CD4-positive, alpha-beta T cell treated with Interferon gamma for 1 hour (primary cell): ENCODE measurements at regions not wholly inside any gene's neighbourhood (a gene's known extent, or its start where the extent isn't known, plus 50 kb on each side); places are given as distances from the start of the nearest gene placed in this dataset.
"Not testable (repeated sequence)": the region's sequence is repeated elsewhere in the genome, so short reads cannot be mapped to it uniquely, and the experiment has no call there.

Experiments
- DNase-seq: peaks from one replicate; pipeline ENCODE4 v3.0.0-alpha.2; 2020

DNA sequence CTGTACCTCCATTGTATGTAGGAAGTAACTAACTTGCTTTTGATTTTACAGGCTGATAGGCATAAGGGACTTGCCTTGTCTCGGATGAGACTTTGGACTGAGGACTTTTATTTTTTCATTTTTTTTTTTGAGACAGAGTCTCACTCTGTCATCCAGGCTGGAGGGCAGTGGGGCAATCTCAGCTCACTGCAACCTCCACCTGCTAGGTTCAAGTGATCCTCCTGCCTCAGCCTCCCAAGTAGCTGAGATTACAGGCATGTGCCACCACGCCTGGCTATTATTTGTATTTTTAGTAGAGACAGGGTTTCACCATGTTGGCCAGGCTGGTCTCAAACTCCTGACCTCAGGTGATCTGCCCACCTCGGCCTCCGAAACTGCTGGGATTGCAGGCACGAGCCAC is 80.2 kb upstream of the SYN3 start:
- not testable (repeated sequence) for DNase-seq

- no peak for DNase-seq
Measured at GRCh38 chr22:33130473-33130872, 72.3 kb upstream of the SYN3 start.

DNA sequence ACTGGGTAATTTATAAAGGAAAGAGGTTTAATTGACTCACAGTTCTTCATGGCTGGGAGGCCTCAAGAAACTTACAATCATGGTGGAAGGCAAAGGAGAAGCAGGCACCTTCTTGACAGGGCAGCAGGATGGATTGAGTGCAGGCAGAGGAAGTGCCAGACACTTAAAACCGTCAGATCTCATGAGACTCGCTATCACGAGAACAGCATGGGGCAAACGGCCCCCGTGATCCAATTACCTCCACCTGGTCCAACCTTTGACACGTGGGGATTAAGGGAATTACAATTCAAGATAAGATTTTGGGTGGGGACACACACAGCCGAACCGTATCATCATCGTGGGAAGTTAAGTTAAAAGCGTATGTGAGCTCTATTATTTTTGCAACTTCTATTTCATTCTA is 71.4 kb upstream of the SYN3 start:
- DNase-seq: no peak

- no peak for DNase-seq
Measured at GRCh38 chr22:33126881-33127280, 68.7 kb upstream of the SYN3 start.

DNA sequence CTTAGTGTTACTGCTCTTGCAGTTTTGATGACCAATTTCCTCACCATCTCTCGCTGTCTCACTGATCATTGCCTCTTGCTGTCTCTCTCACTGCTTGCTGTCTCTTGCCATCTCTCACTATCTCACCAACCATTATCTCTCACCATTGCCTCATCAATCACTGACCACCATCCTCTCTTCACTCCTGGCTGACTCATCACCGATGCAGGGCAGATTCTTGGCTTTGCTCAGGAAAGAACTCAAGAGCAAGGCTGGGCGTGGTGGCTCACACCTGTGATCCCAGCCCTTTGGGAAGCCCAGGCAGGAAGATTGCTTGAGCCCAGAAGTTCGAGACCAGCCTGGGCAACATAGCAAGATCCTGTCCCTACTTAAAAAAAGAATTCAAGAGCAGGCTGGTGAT is 66.3 kb upstream of the SYN3 start:
- DNase-seq: no peak

DNA sequence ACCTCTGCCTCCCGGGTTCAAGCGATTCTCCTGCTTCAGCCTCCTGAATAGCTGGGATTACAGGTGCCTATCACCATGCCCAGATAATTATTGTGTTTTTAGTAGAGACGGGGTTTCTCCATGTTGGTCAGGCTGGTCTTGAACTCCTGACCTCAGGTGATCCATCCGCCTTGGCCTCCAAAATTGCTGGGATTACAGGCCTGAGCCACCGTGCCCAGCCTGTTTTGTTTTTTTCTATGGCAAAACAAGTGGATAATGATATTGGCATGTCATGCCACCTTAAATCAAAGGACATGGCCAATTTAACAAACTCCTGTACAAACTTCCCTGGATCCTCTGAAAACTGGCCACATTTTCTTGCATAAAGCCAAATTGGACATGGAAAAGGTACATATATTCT is 64.3 kb upstream of the SYN3 start:
- not testable (repeated sequence) for DNase-seq

DNA sequence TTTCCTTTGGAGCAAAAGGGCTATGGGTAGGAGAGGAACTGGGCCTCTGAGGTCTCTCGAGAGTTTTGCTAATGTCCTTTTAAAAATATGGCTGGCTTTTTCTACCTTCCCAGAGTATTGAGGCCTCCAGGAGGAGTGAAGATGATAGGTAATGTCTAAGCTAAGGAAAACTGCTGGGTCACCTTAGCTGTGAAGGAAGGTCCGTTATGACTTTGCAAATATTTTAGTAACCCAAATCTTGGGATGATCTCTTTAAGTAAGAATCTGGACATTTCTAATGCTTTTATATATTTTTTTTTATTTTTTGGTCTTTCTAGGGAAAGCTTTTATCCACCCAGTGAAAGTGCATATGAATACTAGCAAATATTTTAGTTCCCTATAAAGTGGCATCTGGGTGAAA is 60.9 kb upstream of the SYN3 start:
- no peak for DNase-seq

- DNase-seq: no peak
Measured at GRCh38 chr22:33117821-33118220, 59.6 kb upstream of the SYN3 start.

DNA sequence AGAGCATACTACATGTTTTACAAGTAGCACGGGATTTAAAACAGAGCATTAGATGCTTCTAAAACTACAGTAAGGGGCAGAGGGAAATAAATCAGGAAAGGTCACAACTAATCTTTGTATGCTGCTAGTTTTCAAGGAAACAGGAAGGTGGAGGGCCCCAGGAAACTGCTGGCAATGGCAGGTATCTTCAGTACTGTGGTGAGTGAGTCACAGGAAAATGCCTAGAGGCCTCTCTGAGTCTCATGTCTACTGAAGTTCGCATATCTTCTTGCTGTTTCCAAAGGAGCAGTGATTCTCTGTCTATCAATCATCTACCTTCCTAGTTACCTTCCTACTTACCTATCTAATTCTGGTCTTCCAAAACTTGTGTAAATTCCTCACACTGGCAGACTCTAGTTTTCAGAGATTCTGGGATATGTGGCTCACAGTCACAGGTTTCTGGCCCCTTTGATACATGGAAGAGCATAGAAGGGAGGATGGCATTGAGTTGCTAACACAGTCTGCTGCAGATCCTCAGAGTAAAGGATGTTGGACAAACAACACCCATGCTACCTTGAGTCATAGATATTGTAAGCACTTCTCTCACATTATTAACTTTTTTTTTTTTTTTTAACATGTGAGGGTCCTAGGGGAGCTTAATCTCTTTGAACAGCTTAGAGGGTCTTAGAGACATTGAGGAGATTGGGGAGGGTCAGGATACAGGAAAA is 58.8 kb upstream of the SYN3 start:
- no peak for DNase-seq

DNA sequence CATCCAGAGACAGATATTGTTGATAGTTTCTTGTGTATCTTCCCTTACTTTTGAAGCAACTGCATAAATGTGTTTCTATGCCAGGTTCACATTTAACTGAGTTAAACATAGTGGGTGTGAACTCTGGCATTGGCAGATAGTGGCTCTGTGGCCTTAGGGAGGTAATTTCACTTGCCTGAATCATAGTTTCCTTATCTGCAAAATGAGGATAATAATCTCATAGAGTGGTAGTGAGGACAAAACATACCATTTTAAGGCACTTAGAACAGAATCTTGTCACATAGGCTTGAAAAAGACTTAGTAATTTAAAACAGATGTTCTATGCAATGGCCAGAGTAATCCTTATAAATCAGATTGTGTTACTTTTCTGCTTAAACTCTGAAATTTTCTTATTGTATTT is 56.4 kb upstream of the SYN3 start:
- DNase-seq: no peak

DNA sequence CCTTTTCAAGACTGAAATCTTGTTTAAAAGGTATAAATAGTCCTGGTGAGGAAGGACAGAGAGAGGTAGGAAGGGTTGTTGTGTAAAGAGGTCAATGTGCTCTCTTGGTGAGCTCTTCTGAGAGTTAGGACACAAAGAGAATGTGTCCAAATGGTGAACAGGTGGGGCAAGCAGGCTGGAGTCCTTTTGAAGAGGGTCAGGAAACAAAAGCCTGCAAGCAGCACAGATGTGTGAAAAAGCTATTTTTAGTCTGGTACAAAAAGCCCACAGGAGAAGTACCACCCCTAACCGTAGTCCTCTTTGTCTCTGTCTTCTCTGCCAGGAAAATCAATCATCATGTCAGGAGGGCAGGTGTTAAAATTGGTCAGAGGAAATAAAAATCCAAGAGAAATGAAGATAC is 54.4 kb upstream of the SYN3 start:
- DNase-seq: no peak

GRCh38 chr22:33111491-33111890 is 53.3 kb upstream of the SYN3 start:
- DNase-seq: no peak

- DNase-seq: no peak
Measured at GRCh38 chr22:33110562-33111163, 52.5 kb upstream of the SYN3 start.

DNA sequence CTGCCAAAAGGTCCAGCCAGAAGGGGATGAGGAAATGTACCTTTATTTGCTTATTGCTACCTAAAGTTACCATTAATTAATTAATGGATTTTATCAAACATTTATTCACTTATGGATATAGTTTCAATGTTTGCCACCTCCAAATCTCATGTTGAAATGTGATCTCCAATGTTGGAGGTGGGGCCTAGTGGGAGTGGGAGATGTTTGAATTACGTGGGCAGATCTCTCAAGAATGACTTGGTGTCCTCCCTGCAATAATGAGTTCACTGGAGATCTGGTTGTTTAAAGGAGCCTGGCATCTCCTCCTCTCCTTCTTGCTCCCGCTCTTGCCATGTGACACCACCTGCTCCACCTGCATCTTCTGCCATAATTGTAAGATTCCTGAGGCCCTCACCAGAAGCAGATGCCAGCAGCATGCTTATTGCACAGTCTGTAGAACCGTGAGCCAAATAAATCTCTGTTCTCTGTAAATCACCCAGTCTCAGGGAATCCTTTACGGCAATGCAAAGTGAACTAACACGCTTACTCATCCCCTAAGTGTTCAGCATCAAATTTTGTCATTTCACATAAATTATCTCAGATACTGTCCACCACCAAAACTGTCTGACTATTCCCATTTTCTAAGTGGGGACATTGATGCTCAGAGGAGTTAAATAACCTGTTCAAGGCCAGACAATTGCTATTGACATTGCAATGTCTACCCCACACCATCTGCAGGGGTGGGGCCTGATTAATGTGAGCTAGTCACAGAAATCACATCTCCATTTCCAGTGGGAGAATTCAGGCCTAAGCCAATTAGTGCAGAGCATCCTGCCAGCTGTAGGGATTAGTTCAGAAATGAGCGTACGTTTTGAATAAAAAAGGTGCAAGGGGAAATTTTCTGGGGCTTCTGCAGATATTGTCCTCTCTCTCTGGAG is 51.6 kb upstream of the SYN3 start:
- DNase-seq: no peak

DNA sequence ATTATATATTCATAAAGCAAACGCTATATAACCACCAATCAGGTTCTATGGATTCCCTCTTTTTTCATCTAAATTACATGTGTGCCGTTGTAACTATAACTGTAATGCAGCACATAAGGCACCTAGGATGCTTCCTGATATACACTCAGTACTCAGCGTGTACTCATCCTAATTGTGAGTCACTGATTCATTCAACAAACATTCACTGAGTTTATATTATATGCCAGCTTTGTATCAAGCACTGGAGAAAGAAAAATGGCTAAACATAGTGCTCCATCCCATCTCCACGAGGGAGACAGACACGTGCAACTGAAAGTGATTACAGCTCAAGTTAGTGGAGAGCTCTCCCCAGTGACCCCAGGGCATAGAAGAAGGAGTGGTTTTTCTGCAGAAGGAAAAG is 49.9 kb upstream of the SYN3 start:
- DNase-seq: no peak
